Stomach (tissue), 4 donors: ENCODE measurements at regions not wholly inside any gene's neighbourhood (a gene's known extent, or its start where the extent isn't known, plus 50 kb on each side); places are given as distances from the start of the nearest gene placed in this dataset.

Source experiments
- EP300 ChIP-seq: sonication (generic); formaldehyde crosslinking; IDR thresholded peaks from one replicate; pipeline ENCODE4 v1.6.1; 2017; ENCODE audit warnings: antibody characterized with exemption
- POLR2AphosphoS5 ChIP-seq, 3 donors: sonication (generic); formaldehyde crosslinking; IDR thresholded peaks; one replicate each; pipeline ENCODE4 v1.6.1; 2016; ENCODE audit warnings: antibody characterized with exemption in 3 of 3
- TF ChIP-seq, protein P1 (sequence below), 7 experiments: fragments of 450-650 bp in 4 of 7; fragments of 200-600 bp in 3 of 7; sonication (generic) in 3 of 7; IDR thresholded peaks; one replicate each; pipeline ENCODE4 v1.5.1; 2016 to 2019; ENCODE audit warnings: antibody characterized with exemption in 7 of 7, control low read depth in 2 of 7, mild to moderate bottlenecking in 1 of 7

DNA sequence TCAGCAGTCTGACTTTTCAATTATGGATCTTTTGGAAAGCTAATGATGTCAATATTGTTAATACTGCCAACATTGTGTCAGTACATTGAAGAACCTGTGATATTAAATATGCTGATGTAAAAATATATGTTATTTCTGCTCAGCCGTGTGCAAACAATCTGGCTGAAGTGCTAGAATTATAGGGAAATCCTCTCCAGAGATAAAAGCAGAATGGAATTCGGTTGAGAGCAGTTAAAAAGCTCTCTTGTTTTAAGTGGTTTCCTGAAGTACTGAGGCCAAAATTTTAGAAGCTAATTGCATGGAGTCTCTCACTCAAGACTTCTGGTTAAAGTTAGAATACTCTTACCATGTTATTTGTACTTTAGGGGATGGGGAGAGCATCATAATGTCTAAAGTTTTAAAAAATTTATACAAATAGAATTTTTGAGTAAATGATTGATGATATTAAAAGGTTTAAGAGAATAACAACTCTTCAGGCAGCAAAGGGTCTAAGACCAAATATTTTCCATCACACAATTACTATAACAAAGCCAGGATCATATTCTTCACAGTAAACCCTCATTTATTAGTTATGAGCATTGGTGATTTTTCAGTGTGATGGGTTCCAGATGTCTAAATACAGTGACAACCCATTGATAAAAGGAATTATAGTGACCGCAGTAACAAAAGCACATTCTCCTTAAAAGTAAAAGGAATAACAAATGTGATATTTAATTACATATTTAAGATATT lies 834.2 kb upstream of the CXADR start:
- TF ChIP-seq EP300, result no peak
- TF ChIP-seq, protein P1, sequence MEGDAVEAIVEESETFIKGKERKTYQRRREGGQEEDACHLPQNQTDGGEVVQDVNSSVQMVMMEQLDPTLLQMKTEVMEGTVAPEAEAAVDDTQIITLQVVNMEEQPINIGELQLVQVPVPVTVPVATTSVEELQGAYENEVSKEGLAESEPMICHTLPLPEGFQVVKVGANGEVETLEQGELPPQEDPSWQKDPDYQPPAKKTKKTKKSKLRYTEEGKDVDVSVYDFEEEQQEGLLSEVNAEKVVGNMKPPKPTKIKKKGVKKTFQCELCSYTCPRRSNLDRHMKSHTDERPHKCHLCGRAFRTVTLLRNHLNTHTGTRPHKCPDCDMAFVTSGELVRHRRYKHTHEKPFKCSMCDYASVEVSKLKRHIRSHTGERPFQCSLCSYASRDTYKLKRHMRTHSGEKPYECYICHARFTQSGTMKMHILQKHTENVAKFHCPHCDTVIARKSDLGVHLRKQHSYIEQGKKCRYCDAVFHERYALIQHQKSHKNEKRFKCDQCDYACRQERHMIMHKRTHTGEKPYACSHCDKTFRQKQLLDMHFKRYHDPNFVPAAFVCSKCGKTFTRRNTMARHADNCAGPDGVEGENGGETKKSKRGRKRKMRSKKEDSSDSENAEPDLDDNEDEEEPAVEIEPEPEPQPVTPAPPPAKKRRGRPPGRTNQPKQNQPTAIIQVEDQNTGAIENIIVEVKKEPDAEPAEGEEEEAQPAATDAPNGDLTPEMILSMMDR (IDR thresholded peaks at IDR 0.05), result no peak
- no peak for TF ChIP-seq POLR2AphosphoS5 (IDR thresholded peaks at IDR 0.05)
